Activated CD8-positive, alpha-beta memory T cell treated with anti-CD3 and anti-CD28 coated beads, Interleukin-2, amount 10 ng/mL, durations not matched to agents 7 days and 5 days (primary cell): ENCODE measurements at regions not wholly inside any gene's neighbourhood (a gene's known extent, or its start where the extent isn't known, plus 50 kb on each side); places are given as distances from the start of the nearest gene placed in this dataset.
A peak's percentile ranks its signal among the peaks of the same experiment; 100 is the strongest.

Experiments used
- ATAC-seq: fragments of 150-1000 bp; cut with Tn5 transposase; one replicate; pipeline ENCODE4 v1.10.0; 2021; ENCODE audit warnings: moderate library complexity
- CTCF ChIA-PET: fragments of 350-600 bp; sonication (Branson Sonifier 250); formaldehyde crosslinking; loops from one replicate; lab custom pipeline; 2021; ENCODE audit warnings: antibody characterized with exemption; lab: Charles Lee
- DNase-seq: peaks from one replicate; pipeline ENCODE4 v3.0.0-alpha.2; 2020
- H3K27ac Mint-ChIP-seq: one replicate; pipeline ENCODE4 v1.8.0; 2021; ENCODE audit warnings: mild to moderate bottlenecking, mixed read lengths
- H3K27me3 Mint-ChIP-seq: one replicate; pipeline ENCODE4 v1.8.0; 2021; ENCODE audit warnings: mixed read lengths
- H3K36me3 Mint-ChIP-seq: one replicate; pipeline ENCODE4 v1.8.0; 2021; ENCODE audit warnings: mild to moderate bottlenecking, mixed read lengths
- H3K4me1 Mint-ChIP-seq: one replicate; pipeline ENCODE4 v1.8.0; 2021; ENCODE audit warnings: mixed read lengths
- H3K4me3 Mint-ChIP-seq: one replicate; pipeline ENCODE4 v1.8.0; 2021; ENCODE audit warnings: mild to moderate bottlenecking, moderate library complexity, mixed read lengths
- H3K9me3 Mint-ChIP-seq: one replicate; pipeline ENCODE4 v1.8.0; 2022; ENCODE audit warnings: low read depth, mixed read lengths

DNA sequence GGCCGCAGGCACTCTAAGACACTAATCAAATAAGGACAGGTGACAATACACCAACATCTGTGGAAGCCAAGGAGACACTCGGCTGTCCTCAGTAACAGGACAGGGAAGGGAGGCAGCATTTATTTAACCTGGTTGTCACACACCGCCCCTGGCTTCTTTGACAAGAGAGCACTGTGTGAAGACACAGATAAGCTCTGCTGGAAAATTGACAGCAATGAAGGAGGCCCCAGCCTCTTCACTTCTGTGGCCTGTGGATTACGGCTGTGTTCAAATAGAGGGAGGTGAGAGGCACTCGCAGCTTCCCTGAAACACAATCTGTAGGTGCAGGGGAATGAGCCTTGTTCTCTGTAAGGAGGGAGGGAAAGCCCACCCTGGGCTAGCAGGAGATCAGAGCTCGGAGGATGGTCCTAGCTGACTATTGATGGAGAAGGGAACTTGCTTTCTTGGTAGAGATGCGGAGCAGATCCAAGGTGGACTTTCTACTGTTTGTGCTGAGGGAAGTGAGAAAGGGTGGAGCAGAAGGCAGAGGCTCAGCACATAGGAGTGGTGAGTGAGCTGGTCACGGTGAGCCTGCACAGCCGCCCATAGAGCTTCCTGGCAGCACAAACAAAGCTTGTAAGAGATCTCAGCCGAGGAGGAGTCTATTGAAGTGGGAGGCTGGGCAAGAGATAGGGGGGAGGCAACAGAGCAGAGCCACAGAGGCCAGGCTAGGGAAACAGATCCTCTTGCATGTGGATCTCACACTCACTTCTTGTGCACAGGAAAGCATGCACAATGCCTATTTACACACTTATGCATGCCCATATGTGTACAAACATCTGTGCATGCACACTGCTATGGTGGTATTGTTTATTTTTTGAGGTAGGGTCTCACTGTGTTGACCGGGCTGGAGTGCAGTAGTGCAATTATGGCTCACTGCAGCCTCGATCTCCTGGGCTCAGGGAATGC lies 114.6 kb upstream of the THY1 start:
- no peak overlapping the region for H3K27ac Mint-ChIP-seq
- no peaks in the 10 kb centered on the region for H3K9me3 Mint-ChIP-seq
- DNase-seq (no peak), ATAC-seq (no peak)
- H3K4me3 Mint-ChIP-seq: no peak overlapping the region
- H3K27me3 Mint-ChIP-seq: peaks cover 15% of the 10 kb centered on the region
- H3K36me3 Mint-ChIP-seq: no peaks in the 10 kb centered on the region
- CTCF ChIA-PET: no interaction called here
- no peaks in the 10 kb centered on the region for H3K4me1 Mint-ChIP-seq

DNA sequence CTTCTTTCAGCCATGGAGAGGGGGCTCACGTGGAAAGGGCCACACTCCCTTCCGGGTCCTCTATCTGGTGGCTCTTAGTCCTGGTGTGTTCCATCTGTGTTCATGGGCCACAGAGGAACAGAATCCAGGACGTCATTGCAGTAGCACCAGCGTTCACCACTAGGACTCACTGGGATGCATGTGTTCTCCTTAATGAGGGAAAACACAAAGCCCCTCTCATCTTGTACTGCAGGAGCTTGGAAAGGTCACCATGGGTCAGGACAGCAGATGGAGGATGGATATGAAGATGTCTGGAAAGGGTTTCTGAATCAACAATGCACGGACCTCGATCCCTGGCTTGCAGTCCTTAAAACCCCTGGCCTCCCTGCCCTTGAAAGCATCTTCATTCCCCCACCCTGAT lies 113.8 kb upstream of the THY1 start:
- no peaks in the 10 kb centered on the region for H3K4me1 Mint-ChIP-seq
- H3K27ac Mint-ChIP-seq: no peak overlapping the region
- CTCF ChIA-PET: no interaction called here
- H3K27me3 Mint-ChIP-seq: peaks cover 17% of the 10 kb centered on the region
- DNase-seq (no peak), ATAC-seq (no peak)
- no peaks in the 10 kb centered on the region for H3K36me3 Mint-ChIP-seq
- no peaks in the 10 kb centered on the region for H3K9me3 Mint-ChIP-seq
- no peak overlapping the region for H3K4me3 Mint-ChIP-seq

DNA sequence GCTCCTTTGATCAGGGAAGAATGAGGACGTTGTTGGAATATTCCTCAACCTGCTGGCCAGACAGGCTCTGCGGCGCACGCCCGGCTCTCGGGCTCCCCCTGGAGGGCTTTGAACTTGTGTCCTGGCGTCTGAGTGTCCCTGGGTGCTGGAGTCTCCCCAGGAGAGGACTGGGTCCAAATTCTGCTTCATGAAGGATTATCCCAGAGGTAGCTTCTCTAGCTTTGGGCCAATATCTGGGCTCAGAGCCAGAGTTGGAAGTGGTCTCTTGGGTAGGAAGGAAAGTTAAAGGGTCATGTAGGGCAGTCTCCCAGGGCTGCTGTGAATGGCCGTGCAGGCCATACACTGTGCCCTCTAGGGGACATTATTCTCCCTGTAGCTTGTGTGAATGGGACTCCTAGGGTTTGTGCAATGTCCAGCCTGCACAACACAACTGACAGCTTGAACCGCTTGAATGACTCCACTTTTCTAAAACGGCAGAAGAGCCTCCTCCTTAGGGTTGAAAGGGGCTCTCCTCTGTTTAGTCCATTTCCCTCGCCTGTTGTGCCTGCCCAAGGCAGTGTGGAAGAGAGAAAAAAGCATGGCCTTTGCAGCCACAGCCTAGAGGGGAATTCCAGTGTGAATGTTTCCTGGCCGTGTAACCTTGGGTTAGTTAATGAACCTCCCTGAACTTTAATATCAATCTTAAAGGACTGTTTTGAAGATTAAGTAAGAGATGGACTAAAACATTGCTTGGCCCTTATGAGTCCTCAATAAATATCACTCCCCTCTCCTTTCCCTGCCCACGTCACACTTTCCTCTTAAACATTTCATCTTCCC lies 111.2 kb upstream of the THY1 start:
- H3K4me1 Mint-ChIP-seq: no peaks in the 10 kb centered on the region
- CTCF ChIA-PET: interaction anchor here (0.7 to 1.5 kb wide), 6 partner anchors 53 to 157 kb away, joined by 3 to 4 read pairs (median 3); no protein-coding TSS in a partner anchor
- H3K9me3 Mint-ChIP-seq: no peaks in the 10 kb centered on the region
- DNase-seq (peak; percentile 61), ATAC-seq (peak; percentile 78)
- H3K4me3 Mint-ChIP-seq: no peak overlapping the region
- no peak overlapping the region for H3K27ac Mint-ChIP-seq
- H3K27me3 Mint-ChIP-seq: peaks cover 17% of the 10 kb centered on the region
- no peaks in the 10 kb centered on the region for H3K36me3 Mint-ChIP-seq

DNA sequence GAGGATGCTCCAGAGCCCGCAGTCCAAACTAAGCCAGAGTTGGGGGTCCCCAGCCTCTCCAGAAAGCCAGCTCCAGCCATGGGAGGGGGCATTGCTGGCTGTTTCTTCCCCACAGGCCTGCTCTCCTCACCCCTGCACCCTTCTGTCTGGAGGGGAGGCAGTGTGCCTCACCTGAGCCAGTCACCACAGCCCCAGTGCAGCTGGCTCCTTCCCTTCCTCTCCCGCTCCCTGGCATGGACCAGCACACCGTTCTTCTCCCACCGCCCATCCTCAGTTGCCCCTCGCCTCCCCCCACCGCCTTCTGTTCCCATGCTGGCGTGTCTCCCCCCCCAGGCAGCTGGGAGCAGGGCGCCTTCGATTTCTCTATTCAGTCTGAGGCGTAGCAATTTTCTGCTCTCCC lies 110.5 kb upstream of the THY1 start:
- H3K4me3 Mint-ChIP-seq: no peak overlapping the region
- no peak for DNase-seq
- CTCF ChIA-PET: interaction anchor here (0.7 to 1.5 kb wide), 5 partner anchors 53 to 158 kb away, joined by 3 to 4 read pairs (median 3); no protein-coding TSS in a partner anchor
- H3K27me3 Mint-ChIP-seq: peaks cover 17% of the 10 kb centered on the region
- H3K4me1 Mint-ChIP-seq: no peaks in the 10 kb centered on the region
- ATAC-seq: no peak
- H3K9me3 Mint-ChIP-seq: no peaks in the 10 kb centered on the region
- no peaks in the 10 kb centered on the region for H3K36me3 Mint-ChIP-seq
- H3K27ac Mint-ChIP-seq: no peak overlapping the region

DNA sequence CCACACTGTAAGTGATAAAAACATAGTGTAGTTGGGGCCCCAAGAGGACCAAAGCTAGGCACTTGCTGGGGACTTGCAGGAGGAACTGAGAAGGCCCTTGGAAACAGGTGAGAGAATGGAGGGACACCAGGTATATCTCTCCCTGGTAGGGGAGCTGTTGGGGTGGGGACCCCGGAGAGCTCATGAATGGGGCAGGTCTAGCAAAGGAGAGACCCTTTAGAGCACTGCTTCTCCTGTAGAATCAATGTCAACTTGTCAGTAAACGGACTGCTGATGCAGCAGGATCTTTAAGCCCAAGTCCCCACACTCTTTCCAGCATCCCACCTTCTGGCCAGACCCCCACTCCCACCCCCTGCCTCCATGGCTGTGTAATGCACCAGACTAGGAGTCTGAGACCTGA lies 109.6 kb upstream of the THY1 start:
- Mint-ChIP-seq H3K27ac (no peak overlapping the region), H3K4me3 (no peak overlapping the region), H3K4me1 (no peaks in the 10 kb centered on the region), H3K9me3 (no peaks in the 10 kb centered on the region), H3K36me3 (no peaks in the 10 kb centered on the region), H3K27me3 (peaks cover 17% of the 10 kb centered on the region)
- no peak for ATAC-seq
- DNase-seq: no peak
- CTCF ChIA-PET: interaction anchor here (0.7 to 1.6 kb wide), 4 partner anchors 14 to 176 kb away, joined by 3 to 4 read pairs (median 3); no protein-coding TSS in a partner anchor

DNA sequence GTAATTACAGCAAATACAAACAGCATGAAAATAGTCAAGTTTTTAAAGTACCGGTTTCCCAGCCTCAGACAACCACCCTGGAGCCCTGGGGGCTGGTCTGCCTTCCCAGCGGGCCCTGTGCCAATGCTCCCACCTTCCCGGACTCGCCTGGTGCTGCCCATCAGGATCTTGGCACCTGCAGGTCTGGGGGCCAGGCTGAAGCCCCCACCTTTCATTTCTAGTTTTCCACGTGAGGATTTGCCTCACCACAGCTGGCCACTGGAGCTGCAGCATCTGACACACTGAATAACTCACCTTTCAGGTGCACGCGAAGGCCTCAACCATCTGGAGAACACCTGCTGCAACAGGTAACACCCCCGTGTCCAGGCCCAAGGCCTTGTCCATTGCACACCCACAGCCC lies 108.7 kb upstream of the THY1 start:
- H3K4me1 Mint-ChIP-seq: no peaks in the 10 kb centered on the region
- H3K4me3 Mint-ChIP-seq: no peak overlapping the region
- ATAC-seq (no peak), DNase-seq (no peak)
- no peaks in the 10 kb centered on the region for H3K36me3 Mint-ChIP-seq
- CTCF ChIA-PET: interaction anchor here (0.8 to 1.9 kb wide), 3 partner anchors 15 to 176 kb away, joined by 3 to 4 read pairs (median 4); no protein-coding TSS in a partner anchor
- H3K27ac Mint-ChIP-seq: no peak overlapping the region
- peaks cover 17% of the 10 kb centered on the region for H3K27me3 Mint-ChIP-seq
- no peaks in the 10 kb centered on the region for H3K9me3 Mint-ChIP-seq

DNA sequence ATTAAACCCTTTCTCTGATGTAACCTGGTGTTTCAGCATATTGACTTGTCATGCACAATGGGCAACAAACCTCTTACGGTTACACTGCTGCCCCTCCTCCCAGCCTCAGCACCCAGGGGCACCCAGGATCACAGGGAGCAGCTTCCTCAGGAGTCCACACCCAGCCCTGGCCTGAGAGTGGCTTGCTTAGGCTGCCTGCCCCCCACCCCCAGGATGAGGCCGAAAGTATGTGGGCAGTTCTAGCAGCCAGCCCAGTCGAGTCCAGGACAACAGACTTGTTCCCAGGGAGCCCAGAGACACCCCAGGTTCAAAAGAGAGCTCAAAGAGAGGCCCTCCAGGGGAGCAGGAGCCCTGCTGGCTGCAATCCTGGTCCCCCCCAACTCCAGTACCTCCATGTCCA lies 108.1 kb upstream of the THY1 start:
- CTCF ChIA-PET: interaction anchor here (1.6 to 1.9 kb wide), 2 partner anchors 15 to 18 kb away, joined by 3 to 4 read pairs; no protein-coding TSS in a partner anchor
- no peak for ATAC-seq
- Mint-ChIP-seq H3K36me3 (no peaks in the 10 kb centered on the region), H3K4me3 (no peak overlapping the region), H3K27ac (no peak overlapping the region), H3K27me3 (peaks cover 17% of the 10 kb centered on the region), H3K9me3 (no peaks in the 10 kb centered on the region), H3K4me1 (no peaks in the 10 kb centered on the region)
- DNase-seq: no peak

DNA sequence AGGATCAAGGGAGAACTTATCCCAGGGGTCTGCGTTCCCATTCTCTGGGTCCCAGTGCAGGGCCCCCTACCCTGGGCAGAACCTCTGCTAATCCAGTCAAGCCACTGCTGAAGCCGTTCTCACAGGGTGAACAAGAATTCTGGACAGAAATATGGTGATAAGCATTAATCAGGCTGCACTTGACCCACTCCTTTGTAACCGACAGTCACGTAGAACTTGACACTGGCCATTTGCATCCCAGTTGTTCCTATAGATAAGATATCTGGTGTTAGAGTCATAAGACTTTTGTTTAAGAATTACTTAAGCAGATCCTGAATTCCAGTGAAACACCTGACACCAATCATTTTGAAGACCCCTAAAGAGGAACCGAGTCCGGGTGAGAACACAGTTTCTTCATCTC lies 107.5 kb upstream of the THY1 start:
- ATAC-seq: no peak
- Mint-ChIP-seq H3K27ac (no peak overlapping the region), H3K4me1 (no peaks in the 10 kb centered on the region), H3K4me3 (no peak overlapping the region), H3K36me3 (no peaks in the 10 kb centered on the region), H3K9me3 (no peaks in the 10 kb centered on the region), H3K27me3 (peaks cover 19% of the 10 kb centered on the region)
- CTCF ChIA-PET: interaction anchor here (1.9 kb wide), 1 partner anchor 18 kb away, joined by 4 read pairs; no protein-coding TSS in a partner anchor
- no peak for DNase-seq

DNA sequence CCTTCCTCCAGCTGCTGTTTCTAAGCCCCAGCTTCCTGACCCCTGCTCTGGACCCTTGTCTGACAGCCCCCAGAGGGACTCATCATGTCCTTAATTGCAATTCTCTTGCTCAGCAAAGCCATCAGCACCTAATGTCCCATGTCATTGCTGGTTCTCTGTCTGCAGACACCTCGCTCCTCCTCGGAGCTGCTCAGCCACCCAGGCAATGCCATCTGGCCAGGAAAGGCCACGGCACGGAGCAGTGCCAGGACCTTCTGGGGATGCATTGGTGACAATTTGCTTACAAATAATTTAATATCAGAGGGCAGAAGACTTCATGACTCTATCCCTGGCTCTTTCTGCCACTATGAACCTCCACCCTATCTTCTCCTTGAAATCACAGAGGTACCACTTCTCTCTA lies 107.0 kb upstream of the THY1 start:
- CTCF ChIA-PET: interaction anchor here (1.9 kb wide), 1 partner anchor 17 kb away, joined by 4 read pairs; no protein-coding TSS in a partner anchor
- Mint-ChIP-seq H3K36me3 (no peaks in the 10 kb centered on the region), H3K4me3 (no peak overlapping the region), H3K27me3 (peaks cover 15% of the 10 kb centered on the region), H3K4me1 (no peaks in the 10 kb centered on the region), H3K27ac (no peak overlapping the region), H3K9me3 (no peaks in the 10 kb centered on the region)
- DNase-seq (no peak), ATAC-seq (no peak)

DNA sequence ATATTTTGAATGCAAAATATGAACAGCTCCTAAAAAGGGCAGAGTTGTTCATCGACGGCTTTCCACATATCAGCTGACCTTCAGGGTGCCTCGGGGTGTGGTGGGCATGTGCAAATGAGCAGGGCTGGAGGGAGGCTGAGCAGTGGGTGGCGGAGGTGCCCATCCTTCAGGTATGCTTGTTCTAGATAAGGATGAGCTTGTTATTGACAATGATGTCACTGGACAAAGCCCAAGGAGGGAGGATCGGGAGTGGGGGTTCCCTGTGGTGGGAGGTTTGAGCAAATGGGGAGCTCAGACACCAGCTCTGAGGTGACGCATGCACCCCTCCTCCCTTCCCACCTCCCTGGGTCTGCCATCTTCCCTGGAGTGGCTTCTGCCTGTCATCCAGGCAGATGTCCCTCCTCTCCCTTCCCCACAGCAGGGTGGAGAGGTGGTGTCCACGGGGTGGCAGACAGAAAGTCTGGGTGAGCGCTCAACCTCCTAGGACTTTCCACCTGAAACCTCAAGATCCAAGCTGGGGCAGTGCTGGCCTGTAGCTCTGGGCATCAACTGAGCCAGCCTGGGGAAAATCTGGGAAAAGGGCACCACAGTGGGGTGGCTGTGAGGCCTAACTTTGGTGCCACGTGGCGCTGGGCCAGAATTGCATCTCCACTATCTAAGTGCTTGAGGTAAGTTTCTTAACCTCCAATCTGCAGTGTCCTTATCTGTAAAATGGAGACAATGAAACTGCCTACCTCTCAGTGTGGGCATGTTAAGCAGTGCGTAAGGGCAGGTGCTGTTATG lies 106.3 kb upstream of the THY1 start:
- Mint-ChIP-seq H3K9me3 (no peaks in the 10 kb centered on the region), H3K4me1 (no peaks in the 10 kb centered on the region), H3K36me3 (no peaks in the 10 kb centered on the region), H3K4me3 (no peak overlapping the region), H3K27me3 (peaks cover 15% of the 10 kb centered on the region), H3K27ac (no peak overlapping the region)
- ATAC-seq (no peak), DNase-seq (no peak)
- CTCF ChIA-PET: interaction anchor here (0.8 kb wide), 1 partner anchor 173 kb away, joined by 3 read pairs; no protein-coding TSS in a partner anchor

DNA sequence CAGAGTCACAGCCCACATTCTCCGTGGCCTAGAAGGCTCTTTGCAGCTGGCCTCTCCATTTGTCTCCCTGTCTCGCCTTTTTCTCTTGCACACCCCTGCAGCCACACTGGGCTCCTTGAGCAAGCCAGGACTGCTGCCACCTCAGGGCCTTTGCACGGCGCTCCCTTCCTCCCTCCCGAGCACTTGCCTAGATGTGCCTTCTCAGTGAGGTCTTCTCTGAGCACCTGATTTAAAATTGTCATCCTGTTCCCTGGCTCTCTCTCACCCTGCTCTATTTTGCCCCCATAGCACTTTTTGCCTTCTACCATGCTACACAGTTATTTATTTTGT lies 102.9 kb upstream of the THY1 start:
- H3K36me3 Mint-ChIP-seq: no peaks in the 10 kb centered on the region
- H3K4me3 Mint-ChIP-seq: no peak overlapping the region
- peaks cover 3% of the 10 kb centered on the region for H3K27me3 Mint-ChIP-seq
- H3K9me3 Mint-ChIP-seq: no peaks in the 10 kb centered on the region
- DNase-seq (no peak), ATAC-seq (no peak)
- H3K27ac Mint-ChIP-seq: no peak overlapping the region
- CTCF ChIA-PET: interaction anchor here (1.3 to 1.7 kb wide), 2 partner anchors 15 to 51 kb away, joined by 3 read pairs; no protein-coding TSS in a partner anchor
- H3K4me1 Mint-ChIP-seq: no peaks in the 10 kb centered on the region

DNA sequence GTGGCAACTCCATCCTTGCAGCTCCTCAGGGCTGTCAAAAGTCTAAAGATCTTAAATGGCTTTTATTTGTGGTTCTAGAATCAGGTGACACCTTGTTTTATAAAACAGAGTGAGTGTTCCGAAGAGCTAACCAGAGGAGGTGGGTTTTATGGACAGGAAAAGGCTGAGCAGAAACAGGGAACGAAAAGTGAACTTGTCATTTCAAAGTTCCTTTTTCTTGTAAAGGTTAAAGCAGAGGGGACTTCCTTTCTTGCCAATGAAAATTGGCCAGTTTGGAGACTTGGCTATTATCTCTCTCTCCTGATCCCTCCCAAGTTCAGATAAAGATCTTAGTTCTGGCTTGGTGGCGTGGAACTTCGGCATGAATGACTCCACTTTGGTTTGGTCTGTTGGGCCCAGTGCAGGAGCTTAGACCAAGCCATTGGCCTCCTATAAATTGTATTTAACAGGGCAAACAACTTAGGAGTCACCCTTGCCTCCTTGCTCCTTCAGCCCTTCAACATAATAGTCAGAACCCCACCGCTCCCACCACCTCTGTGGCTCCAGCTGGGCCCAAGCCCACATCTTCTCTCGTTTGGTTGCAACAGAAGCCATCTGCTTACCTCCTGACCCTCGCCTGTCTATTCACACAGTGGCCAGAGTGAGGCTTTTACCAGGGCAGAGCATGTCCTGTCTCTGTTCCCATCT lies 102.4 kb upstream of the THY1 start:
- Mint-ChIP-seq H3K27ac (no peak overlapping the region), H3K9me3 (no peaks in the 10 kb centered on the region), H3K36me3 (no peaks in the 10 kb centered on the region), H3K4me1 (no peaks in the 10 kb centered on the region), H3K27me3 (peaks cover 2% of the 10 kb centered on the region), H3K4me3 (no peak overlapping the region)
- no peak for ATAC-seq
- CTCF ChIA-PET: interaction anchor here (1.3 to 1.7 kb wide), 2 partner anchors 15 to 50 kb away, joined by 3 read pairs; no protein-coding TSS in a partner anchor
- DNase-seq: no peak
